ENCODE measurements at regions not wholly inside any gene's neighbourhood (a gene's known extent, or its start where the extent isn't known, plus 50 kb on each side); places are given as distances from the start of the nearest gene placed in this dataset.

DNA sequence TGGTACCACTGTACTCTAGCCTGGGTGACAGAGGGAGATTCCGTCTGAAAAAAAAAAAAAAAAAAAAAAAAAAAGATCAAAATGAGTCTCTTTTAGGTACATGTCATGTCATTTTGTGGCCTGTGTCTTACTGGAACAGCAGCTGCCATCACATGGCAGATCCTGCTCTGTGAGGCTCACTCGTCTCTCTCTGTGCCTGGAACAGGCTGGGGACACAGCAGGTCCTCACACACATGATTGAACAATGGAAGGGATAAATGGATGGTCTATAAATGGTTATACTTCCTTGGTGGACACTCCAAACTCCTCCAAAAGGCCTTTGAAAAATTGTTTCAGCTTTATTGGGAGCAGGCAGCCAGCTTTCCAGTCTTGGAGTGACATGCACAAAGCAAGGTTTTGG is 236.2 kb upstream of the COPS8 start:
- TF ChIP-seq TAF1 (IDR thresholded peaks at IDR 0.05; ENCODE audit: low read depth, low read length) (no peak), POLR2AphosphoS5 (IDR thresholded peaks at IDR 0.05; ENCODE audit: low read depth, low read length) (no peak), POLR2A (IDR thresholded peaks at IDR 0.05; ENCODE audit: low read depth, low read length) (no peak)
